ENCODE measurements at regions not wholly inside any gene's neighbourhood (a gene's known extent, or its start where the extent isn't known, plus 50 kb on each side); places are given as distances from the start of the nearest gene placed in this dataset.

- TF ChIP-seq, protein P1, sequence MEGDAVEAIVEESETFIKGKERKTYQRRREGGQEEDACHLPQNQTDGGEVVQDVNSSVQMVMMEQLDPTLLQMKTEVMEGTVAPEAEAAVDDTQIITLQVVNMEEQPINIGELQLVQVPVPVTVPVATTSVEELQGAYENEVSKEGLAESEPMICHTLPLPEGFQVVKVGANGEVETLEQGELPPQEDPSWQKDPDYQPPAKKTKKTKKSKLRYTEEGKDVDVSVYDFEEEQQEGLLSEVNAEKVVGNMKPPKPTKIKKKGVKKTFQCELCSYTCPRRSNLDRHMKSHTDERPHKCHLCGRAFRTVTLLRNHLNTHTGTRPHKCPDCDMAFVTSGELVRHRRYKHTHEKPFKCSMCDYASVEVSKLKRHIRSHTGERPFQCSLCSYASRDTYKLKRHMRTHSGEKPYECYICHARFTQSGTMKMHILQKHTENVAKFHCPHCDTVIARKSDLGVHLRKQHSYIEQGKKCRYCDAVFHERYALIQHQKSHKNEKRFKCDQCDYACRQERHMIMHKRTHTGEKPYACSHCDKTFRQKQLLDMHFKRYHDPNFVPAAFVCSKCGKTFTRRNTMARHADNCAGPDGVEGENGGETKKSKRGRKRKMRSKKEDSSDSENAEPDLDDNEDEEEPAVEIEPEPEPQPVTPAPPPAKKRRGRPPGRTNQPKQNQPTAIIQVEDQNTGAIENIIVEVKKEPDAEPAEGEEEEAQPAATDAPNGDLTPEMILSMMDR (IDR thresholded peaks at IDR 0.05; ENCODE audit: low read depth, low read length, missing input control): no peak
- TF ChIP-seq REST (IDR thresholded peaks at IDR 0.05) (no peak), RAD21 (IDR thresholded peaks at IDR 0.05) (no peak), HNF4G (IDR thresholded peaks at IDR 0.05) (no peak), TAF1 (conservative IDR thresholded peaks at IDR 0.05) (no peak), JUND (IDR thresholded peaks at IDR 0.05) (no peak), SP1 (IDR thresholded peaks at IDR 0.05) (no peak), FOXA1 (IDR thresholded peaks at IDR 0.05) (no peak), MAX (IDR thresholded peaks at IDR 0.05) (no peak), NR2F2 (IDR thresholded peaks at IDR 0.05) (no peak), HNF4A (conservative IDR thresholded peaks at IDR 0.05) (no peak), GABPA (IDR thresholded peaks at IDR 0.05 in 1 of 2, conservative IDR thresholded peaks at IDR 0.05 in 1 of 2) (no peak), EGR1 (IDR thresholded peaks at IDR 0.05; ENCODE audit: low read depth in 2 of 2) (no peak)
- TF ChIP-seq, protein P2, sequence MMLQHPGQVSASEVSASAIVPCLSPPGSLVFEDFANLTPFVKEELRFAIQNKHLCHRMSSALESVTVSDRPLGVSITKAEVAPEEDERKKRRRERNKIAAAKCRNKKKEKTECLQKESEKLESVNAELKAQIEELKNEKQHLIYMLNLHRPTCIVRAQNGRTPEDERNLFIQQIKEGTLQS (IDR thresholded peaks at IDR 0.05): no peak
These were observed 83.9 kb upstream of the RAB6C start for GRCh38 chr2:129895526-129896082.

All from liver (tissue), 3 donors.